ENCODE measurements at regions not wholly inside any gene's neighbourhood (a gene's known extent, or its start where the extent isn't known, plus 50 kb on each side); places are given as distances from the start of the nearest gene placed in this dataset.

DNA sequence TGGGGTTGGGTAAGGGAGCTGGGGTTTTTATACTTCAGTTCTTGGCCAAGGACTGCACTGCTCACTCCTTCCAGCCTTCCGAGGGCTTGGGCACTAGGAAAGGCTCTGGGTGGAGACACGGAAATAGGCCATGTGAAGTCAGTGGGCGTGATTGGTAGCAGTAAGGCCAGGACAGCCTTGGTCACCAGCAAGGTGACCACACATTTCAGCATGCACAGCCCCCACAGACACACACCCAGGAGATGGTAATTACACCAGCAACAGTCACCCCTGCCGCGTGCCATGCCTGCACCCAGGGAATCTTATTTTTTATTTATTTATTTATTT lies 252.5 kb downstream of the SEC14L1 start:
- TF ChIP-seq EZH2phosphoT487 (IDR thresholded peaks at IDR 0.05; ENCODE audit: borderline replicate concordance, low read length) (no peak), EZH2 (IDR thresholded peaks at IDR 0.05; ENCODE audit: low read length, unreplicated experiment) (no peak)
- TF ChIP-seq, protein P1, sequence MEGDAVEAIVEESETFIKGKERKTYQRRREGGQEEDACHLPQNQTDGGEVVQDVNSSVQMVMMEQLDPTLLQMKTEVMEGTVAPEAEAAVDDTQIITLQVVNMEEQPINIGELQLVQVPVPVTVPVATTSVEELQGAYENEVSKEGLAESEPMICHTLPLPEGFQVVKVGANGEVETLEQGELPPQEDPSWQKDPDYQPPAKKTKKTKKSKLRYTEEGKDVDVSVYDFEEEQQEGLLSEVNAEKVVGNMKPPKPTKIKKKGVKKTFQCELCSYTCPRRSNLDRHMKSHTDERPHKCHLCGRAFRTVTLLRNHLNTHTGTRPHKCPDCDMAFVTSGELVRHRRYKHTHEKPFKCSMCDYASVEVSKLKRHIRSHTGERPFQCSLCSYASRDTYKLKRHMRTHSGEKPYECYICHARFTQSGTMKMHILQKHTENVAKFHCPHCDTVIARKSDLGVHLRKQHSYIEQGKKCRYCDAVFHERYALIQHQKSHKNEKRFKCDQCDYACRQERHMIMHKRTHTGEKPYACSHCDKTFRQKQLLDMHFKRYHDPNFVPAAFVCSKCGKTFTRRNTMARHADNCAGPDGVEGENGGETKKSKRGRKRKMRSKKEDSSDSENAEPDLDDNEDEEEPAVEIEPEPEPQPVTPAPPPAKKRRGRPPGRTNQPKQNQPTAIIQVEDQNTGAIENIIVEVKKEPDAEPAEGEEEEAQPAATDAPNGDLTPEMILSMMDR (conservative IDR thresholded peaks at IDR 0.05; ENCODE audit: low read depth, low read length), result no peak

All from PC-3 (cell line).